ENCODE measurements at regions not wholly inside any gene's neighbourhood (a gene's known extent, or its start where the extent isn't known, plus 50 kb on each side); places are given as distances from the start of the nearest gene placed in this dataset.

GRCh38 chr2:138274421-138275291 lies 226.9 kb upstream of the SPOPL start:
- Histone ChIP-seq H3K4me1 (ENCODE audit: control insufficient read depth, insufficient read depth, low read length) (peaks cover 43% of the 10 kb centered on the region), H3K9me3 (ENCODE audit: control insufficient read depth, low read length) (peaks cover 5% of the 10 kb centered on the region), H3K27me3 (replicated peaks; ENCODE audit: control insufficient read depth, insufficient read depth, low read length) (no peaks in the 10 kb centered on the region), H3K4me3 (ENCODE audit: low read length) (no peak overlapping the region), H3K36me3 (ENCODE audit: control insufficient read depth, insufficient read depth, low read length, severe bottlenecking) (no peaks in the 10 kb centered on the region), H3K9ac (ENCODE audit: low read length) (peak overlapping the region; percentile 72)
- DNase-seq (ENCODE audit: low read depth), result peak; percentile 40

- Histone ChIP-seq H3K36me3 (ENCODE audit: control insufficient read depth, insufficient read depth, low read length, severe bottlenecking) (no peaks in the 10 kb centered on the region), H3K27me3 (replicated peaks; ENCODE audit: control insufficient read depth, insufficient read depth, low read length) (no peaks in the 10 kb centered on the region), H3K4me1 (ENCODE audit: control insufficient read depth, insufficient read depth, low read length) (peaks cover 37% of the 10 kb centered on the region), H3K9ac (ENCODE audit: low read length) (peak overlapping the region; percentile 72), H3K4me3 (ENCODE audit: low read length) (no peak overlapping the region), H3K9me3 (ENCODE audit: control insufficient read depth, low read length) (peaks cover 5% of the 10 kb centered on the region)
- DNase-seq (ENCODE audit: low read depth), result no peak
Measured at GRCh38 chr2:138275292-138275690, 226.3 kb upstream of the SPOPL start.

GRCh38 chr2:138275881-138276280 lies 225.7 kb upstream of the SPOPL start:
- no peaks in the 10 kb centered on the region for H3K27me3 ChIP-seq (replicated peaks; ENCODE audit: control insufficient read depth, insufficient read depth, low read length)
- H3K36me3 ChIP-seq (ENCODE audit: control insufficient read depth, insufficient read depth, low read length, severe bottlenecking), result no peaks in the 10 kb centered on the region
- H3K9me3 ChIP-seq (ENCODE audit: control insufficient read depth, low read length), result peaks cover 5% of the 10 kb centered on the region
- H3K4me3 ChIP-seq (ENCODE audit: low read length), result no peak overlapping the region
- H3K4me1 ChIP-seq (ENCODE audit: control insufficient read depth, insufficient read depth, low read length), result peaks cover 34% of the 10 kb centered on the region
- DNase-seq (ENCODE audit: low read depth), result peak; percentile 47
- peak overlapping the region; percentile 72 for H3K9ac ChIP-seq (ENCODE audit: low read length)

GRCh38 chr2:138276339-138276738 lies 225.2 kb upstream of the SPOPL start:
- DNase-seq (ENCODE audit: low read depth), result no peak
- H3K4me3 ChIP-seq (ENCODE audit: low read length), result no peak overlapping the region
- peaks cover 5% of the 10 kb centered on the region for H3K9me3 ChIP-seq (ENCODE audit: control insufficient read depth, low read length)
- H3K36me3 ChIP-seq (ENCODE audit: control insufficient read depth, insufficient read depth, low read length, severe bottlenecking), result no peaks in the 10 kb centered on the region
- peaks cover 34% of the 10 kb centered on the region for H3K4me1 ChIP-seq (ENCODE audit: control insufficient read depth, insufficient read depth, low read length)
- no peaks in the 10 kb centered on the region for H3K27me3 ChIP-seq (replicated peaks; ENCODE audit: control insufficient read depth, insufficient read depth, low read length)
- H3K9ac ChIP-seq (ENCODE audit: low read length), result peak overlapping the region; percentile 72

- Histone ChIP-seq H3K4me1 (ENCODE audit: control insufficient read depth, insufficient read depth, low read length) (peaks cover 34% of the 10 kb centered on the region), H3K4me3 (ENCODE audit: low read length) (no peak overlapping the region), H3K27me3 (replicated peaks; ENCODE audit: control insufficient read depth, insufficient read depth, low read length) (no peaks in the 10 kb centered on the region), H3K36me3 (ENCODE audit: control insufficient read depth, insufficient read depth, low read length, severe bottlenecking) (no peaks in the 10 kb centered on the region), H3K9me3 (ENCODE audit: control insufficient read depth, low read length) (peaks cover 5% of the 10 kb centered on the region), H3K9ac (ENCODE audit: low read length) (no peak overlapping the region)
- DNase-seq (ENCODE audit: low read depth), result no peak
Measured at GRCh38 chr2:138277062-138277461, 224.5 kb upstream of the SPOPL start.

GRCh38 chr2:138279871-138280270 lies 221.7 kb upstream of the SPOPL start:
- H3K36me3 ChIP-seq (ENCODE audit: control insufficient read depth, insufficient read depth, low read length, severe bottlenecking), result no peaks in the 10 kb centered on the region
- H3K9me3 ChIP-seq (ENCODE audit: control insufficient read depth, low read length), result no peaks in the 10 kb centered on the region
- DNase-seq (ENCODE audit: low read depth), result no peak
- H3K4me3 ChIP-seq (ENCODE audit: low read length), result no peak overlapping the region
- H3K9ac ChIP-seq (ENCODE audit: low read length), result no peak overlapping the region
- H3K27me3 ChIP-seq (replicated peaks; ENCODE audit: control insufficient read depth, insufficient read depth, low read length), result no peaks in the 10 kb centered on the region
- H3K4me1 ChIP-seq (ENCODE audit: control insufficient read depth, insufficient read depth, low read length), result peaks cover 18% of the 10 kb centered on the region

- no peaks in the 10 kb centered on the region for H3K27me3 ChIP-seq (replicated peaks; ENCODE audit: control insufficient read depth, insufficient read depth, low read length)
- H3K4me3 ChIP-seq (ENCODE audit: low read length), result no peak overlapping the region
- no peaks in the 10 kb centered on the region for H3K9me3 ChIP-seq (ENCODE audit: control insufficient read depth, low read length)
- H3K4me1 ChIP-seq (ENCODE audit: control insufficient read depth, insufficient read depth, low read length), result peaks cover 6% of the 10 kb centered on the region
- H3K9ac ChIP-seq (ENCODE audit: low read length), result no peak overlapping the region
- no peak for DNase-seq (ENCODE audit: low read depth)
- no peaks in the 10 kb centered on the region for H3K36me3 ChIP-seq (ENCODE audit: control insufficient read depth, insufficient read depth, low read length, severe bottlenecking)
Measured at GRCh38 chr2:138280999-138281695, 220.4 kb upstream of the SPOPL start.

GRCh38 chr2:138282014-138282672 lies 219.4 kb upstream of the SPOPL start:
- DNase-seq (ENCODE audit: low read depth), result no peak
- Histone ChIP-seq H3K4me3 (ENCODE audit: low read length) (no peak overlapping the region), H3K9ac (ENCODE audit: low read length) (no peak overlapping the region), H3K36me3 (ENCODE audit: control insufficient read depth, insufficient read depth, low read length, severe bottlenecking) (no peaks in the 10 kb centered on the region), H3K27me3 (replicated peaks; ENCODE audit: control insufficient read depth, insufficient read depth, low read length) (no peaks in the 10 kb centered on the region), H3K9me3 (ENCODE audit: control insufficient read depth, low read length) (no peaks in the 10 kb centered on the region), H3K4me1 (ENCODE audit: control insufficient read depth, insufficient read depth, low read length) (no peaks in the 10 kb centered on the region)

- Histone ChIP-seq H3K4me1 (ENCODE audit: control insufficient read depth, insufficient read depth, low read length) (peaks cover 6% of the 10 kb centered on the region), H3K36me3 (ENCODE audit: control insufficient read depth, insufficient read depth, low read length, severe bottlenecking) (no peaks in the 10 kb centered on the region), H3K27me3 (replicated peaks; ENCODE audit: control insufficient read depth, insufficient read depth, low read length) (no peaks in the 10 kb centered on the region), H3K4me3 (ENCODE audit: low read length) (no peak overlapping the region), H3K9me3 (ENCODE audit: control insufficient read depth, low read length) (no peaks in the 10 kb centered on the region), H3K9ac (ENCODE audit: low read length) (no peak overlapping the region)
- DNase-seq (ENCODE audit: low read depth), result no peak
Measured at GRCh38 chr2:138291805-138292204, 209.8 kb upstream of the SPOPL start.

GRCh38 chr2:138293045-138293444 lies 208.5 kb upstream of the SPOPL start:
- H3K4me3 ChIP-seq (ENCODE audit: low read length), result no peak overlapping the region
- H3K4me1 ChIP-seq (ENCODE audit: control insufficient read depth, insufficient read depth, low read length), result peaks cover 6% of the 10 kb centered on the region
- no peaks in the 10 kb centered on the region for H3K27me3 ChIP-seq (replicated peaks; ENCODE audit: control insufficient read depth, insufficient read depth, low read length)
- no peaks in the 10 kb centered on the region for H3K36me3 ChIP-seq (ENCODE audit: control insufficient read depth, insufficient read depth, low read length, severe bottlenecking)
- no peak overlapping the region for H3K9ac ChIP-seq (ENCODE audit: low read length)
- DNase-seq (ENCODE audit: low read depth), result no peak
- H3K9me3 ChIP-seq (ENCODE audit: control insufficient read depth, low read length), result no peaks in the 10 kb centered on the region

- H3K36me3 ChIP-seq (ENCODE audit: control insufficient read depth, insufficient read depth, low read length, severe bottlenecking), result no peaks in the 10 kb centered on the region
- peaks cover 6% of the 10 kb centered on the region for H3K4me1 ChIP-seq (ENCODE audit: control insufficient read depth, insufficient read depth, low read length)
- H3K4me3 ChIP-seq (ENCODE audit: low read length), result no peak overlapping the region
- no peaks in the 10 kb centered on the region for H3K27me3 ChIP-seq (replicated peaks; ENCODE audit: control insufficient read depth, insufficient read depth, low read length)
- no peaks in the 10 kb centered on the region for H3K9me3 ChIP-seq (ENCODE audit: control insufficient read depth, low read length)
- no peak overlapping the region for H3K9ac ChIP-seq (ENCODE audit: low read length)
- DNase-seq (ENCODE audit: low read depth), result no peak
Measured at GRCh38 chr2:138293549-138293948, 208.0 kb upstream of the SPOPL start.

Measured in adipocyte (in vitro differentiated cells).